ENCODE measurements at regions not wholly inside any gene's neighbourhood (a gene's known extent, or its start where the extent isn't known, plus 50 kb on each side); places are given as distances from the start of the nearest gene placed in this dataset.

- Histone ChIP-seq H2AFZ (ENCODE audit: low read depth, low read length) (no peak overlapping the region), H3K27ac (ENCODE audit: extremely low read depth, low read depth, low read length) (no peak overlapping the region), H3K4me2 (ENCODE audit: insufficient read depth, low read length) (no peak overlapping the region), H3K79me2 (ENCODE audit: control insufficient read depth, insufficient read depth, low read length) (no peaks in the 10 kb centered on the region), H3K27me3 (ENCODE audit: control insufficient read depth in 2 of 2, insufficient read depth in 2 of 2, low read length in 2 of 2) (no peaks in the 10 kb centered on the region), H3K36me3 (ENCODE audit: control insufficient read depth, insufficient read depth, low read length) (no peaks in the 10 kb centered on the region), H3K4me1 (replicated peaks in 1 of 2; ENCODE audit: control insufficient read depth in 2 of 2, insufficient read depth in 2 of 2, low read length in 2 of 2) (no peaks in the 10 kb centered on the region), H3K9ac (ENCODE audit: insufficient read depth in 1 of 2, low read depth in 2 of 2, low read length in 2 of 2) (no peak overlapping the region), H3K9me3 (replicated peaks; ENCODE audit: control insufficient read depth, insufficient read depth, low read depth, low read length) (no peaks in the 10 kb centered on the region), H3K9me1 (ENCODE audit: control insufficient read depth, insufficient read depth, low read length) (no peaks in the 10 kb centered on the region), H3K4me3 (no peak overlapping the region), H4K20me1 (replicated peaks; ENCODE audit: control insufficient read depth, insufficient read depth, low read length) (no peaks in the 10 kb centered on the region)
- intact Hi-C loops (cut with micrococcal nuclease) (no loop called here), in situ Hi-C loops (cut with MboI) (no loop called here)
- POLR2A ChIA-PET = interaction anchor here (0.7 kb wide), 1 partner anchor 621 kb away, joined by 3 read pairs; no protein-coding TSS in a partner anchor
- TF ChIP-seq MTA1 (IDR thresholded peaks at IDR 0.05; ENCODE audit: borderline replicate concordance) (no peak), CBX5 (IDR thresholded peaks at IDR 0.05; ENCODE audit: borderline replicate concordance, low read depth) (no peak), CTCF (IDR thresholded peaks at IDR 0.05 in 2 of 3, conservative IDR thresholded peaks at IDR 0.05 in 1 of 3; ENCODE audit: insufficient read depth in 2 of 3, low read depth in 1 of 3, low read length in 3 of 3) (no peak), FOXO4 (CRISPR knock-in tag; IDR thresholded peaks at IDR 0.05) (no peak), E2F4 (CRISPR knock-in tag; IDR thresholded peaks at IDR 0.05; ENCODE audit: low read depth) (no peak), KLF16 (IDR thresholded peaks at IDR 0.05) (no peak), ZNF384 (IDR thresholded peaks at IDR 0.05; ENCODE audit: low read depth, low read length) (no peak)
- BruUV-seq (replicated peaks) = no TSS peak
- CTCF ChIA-PET (ENCODE audit: low intra/inter-chr PET ratio) = no interaction called here
- ATAC-seq = no peak
- FAIRE-seq = no peak
- DNase-seq (ENCODE audit: extremely low read depth in 1 of 4, low spot score in 3 of 4) = no peak
- 0% methylated on average over 1 of the region's 1 CpG for WGBS (ENCODE audit: insufficient coverage, low coverage, missing lambda C conversion rate)
Observed at GRCh38 chr14:29278301-29279263, 512.0 kb downstream of the FOXG1 start.
